ENCODE measurements at regions not wholly inside any gene's neighbourhood (a gene's known extent, or its start where the extent isn't known, plus 50 kb on each side); places are given as distances from the start of the nearest gene placed in this dataset.
A peak's percentile ranks its signal among the peaks of the same experiment; 100 is the strongest.

DNA sequence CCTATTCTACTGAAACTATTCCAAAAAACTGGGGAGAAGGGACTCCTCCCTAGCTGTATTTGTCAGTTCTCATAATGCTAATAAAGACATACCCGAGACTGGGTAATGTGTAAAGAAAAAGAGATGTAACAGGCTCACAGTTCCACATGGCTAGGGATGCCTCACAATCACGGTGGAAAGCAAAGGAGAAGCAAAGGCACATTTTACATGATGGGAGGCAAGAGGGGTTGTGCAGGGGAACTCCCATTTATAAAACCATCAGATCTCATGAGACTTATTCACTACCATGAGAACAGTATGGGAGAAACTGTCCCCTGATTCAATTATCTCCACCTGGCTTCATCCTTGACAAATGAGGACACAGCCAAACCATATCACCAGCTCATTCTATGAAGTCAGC lies 111.2 kb upstream of the RIPOR2 start:
- Histone ChIP-seq H3K23ac (ENCODE audit: low read depth, low read length, poor library complexity) (no peak overlapping the region), H2AFZ (ENCODE audit: low read length) (no peak overlapping the region), H3K4me3 (ENCODE audit: low read length in 2 of 2) (no peak overlapping the region), H2BK15ac (ENCODE audit: low read length) (no peak overlapping the region), H3K18ac (ENCODE audit: low read length) (no peak overlapping the region), H2BK12ac (ENCODE audit: low read length) (no peak overlapping the region), H2BK5ac (ENCODE audit: low read length) (no peak overlapping the region), H4K8ac (ENCODE audit: low read depth, low read length) (no peak overlapping the region), H3K79me1 (ENCODE audit: low read depth, low read length) (no peaks in the 10 kb centered on the region), H3K4me2 (ENCODE audit: insufficient read depth, low read length, poor library complexity, severe bottlenecking) (no peak overlapping the region), H3K4me1 (ENCODE audit: control insufficient read depth in 2 of 2, insufficient read depth in 1 of 2, low read depth in 1 of 2, low read length in 2 of 2) (no peaks in the 10 kb centered on the region), H3K27me3 (ENCODE audit: control insufficient read depth in 3 of 3, insufficient read depth in 3 of 3, low read depth in 1 of 3, low read length in 3 of 3) (no peaks in the 10 kb centered on the region), H3K9me3 (replicated peaks in 1 of 2; ENCODE audit: control insufficient read depth in 2 of 2, insufficient read depth in 1 of 2, low read depth in 1 of 2, low read length in 2 of 2) (peaks cover 0 to 3% of the 10 kb centered on the region in 2 donors), H3K27ac (replicated peaks; ENCODE audit: low read length) (no peak overlapping the region), H3K14ac (ENCODE audit: low read length) (no peak overlapping the region), H3K36me3 (replicated peaks in 1 of 2; ENCODE audit: control insufficient read depth in 2 of 2, insufficient read depth in 2 of 2, low read length in 2 of 2) (no peaks in the 10 kb centered on the region), H3K9ac (ENCODE audit: low read depth, low read length, poor library complexity) (no peak overlapping the region), H2AK5ac (ENCODE audit: low read depth, low read length) (no peak overlapping the region), H2BK120ac (ENCODE audit: low read depth, low read length) (no peak overlapping the region), H4K91ac (ENCODE audit: low read depth, low read length, poor library complexity) (no peak overlapping the region), H3K4ac (ENCODE audit: low read length) (no peak overlapping the region)
- no peak for DNase-seq (ENCODE audit: low spot score)
- no CpG with 5 or more reads among the region's 2 CpGs for WGBS, 2 donors (ENCODE audit: extremely low coverage in 2 of 2, insufficient read length in 2 of 2, insufficient replicate concordance in 1 of 2)

DNA sequence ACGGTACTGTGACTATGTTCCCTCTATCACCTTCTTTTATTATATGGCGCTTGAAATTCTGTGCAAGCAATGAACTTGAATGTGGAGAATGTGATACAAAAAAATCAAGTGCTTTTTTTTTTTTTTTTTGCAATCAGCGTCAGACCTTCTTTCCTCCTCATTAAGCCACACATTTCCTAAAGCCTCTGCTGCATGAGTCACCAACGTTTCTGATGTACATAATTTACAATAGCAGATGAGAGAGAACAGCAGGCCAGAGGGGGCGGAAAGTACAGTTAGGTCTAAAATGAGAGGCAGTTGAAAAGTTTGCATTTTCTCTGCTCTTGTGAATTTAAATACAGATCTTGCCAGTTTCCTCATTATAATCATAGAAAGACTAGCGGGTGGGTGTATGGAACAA lies 114.6 kb upstream of the RIPOR2 start:
- H2BK15ac ChIP-seq (ENCODE audit: low read length): no peak overlapping the region
- peaks cover 0 to 3% of the 10 kb centered on the region in 2 donors for H3K9me3 ChIP-seq (replicated peaks in 1 of 2; ENCODE audit: control insufficient read depth in 2 of 2, insufficient read depth in 1 of 2, low read depth in 1 of 2, low read length in 2 of 2)
- no CpG with 5 or more reads among the region's 6 CpGs for WGBS, 2 donors (ENCODE audit: extremely low coverage in 2 of 2, insufficient read length in 2 of 2, insufficient replicate concordance in 1 of 2)
- no peak overlapping the region for H3K4me3 ChIP-seq (ENCODE audit: low read length in 2 of 2)
- DNase-seq (ENCODE audit: low spot score): no peak
- no peaks in the 10 kb centered on the region for H3K4me1 ChIP-seq (ENCODE audit: control insufficient read depth in 2 of 2, insufficient read depth in 1 of 2, low read depth in 1 of 2, low read length in 2 of 2)
- no peak overlapping the region for H2AK5ac ChIP-seq (ENCODE audit: low read depth, low read length)
- H2AFZ ChIP-seq (ENCODE audit: low read length): peak overlapping the region; percentile 25
- H3K23ac ChIP-seq (ENCODE audit: low read depth, low read length, poor library complexity): no peak overlapping the region
- H3K27me3 ChIP-seq (ENCODE audit: control insufficient read depth in 3 of 3, insufficient read depth in 3 of 3, low read depth in 1 of 3, low read length in 3 of 3): no peaks in the 10 kb centered on the region
- no peak overlapping the region for H4K91ac ChIP-seq (ENCODE audit: low read depth, low read length, poor library complexity)
- H3K4me2 ChIP-seq (ENCODE audit: insufficient read depth, low read length, poor library complexity, severe bottlenecking): no peak overlapping the region
- H2BK120ac ChIP-seq (ENCODE audit: low read depth, low read length): no peak overlapping the region
- no peak overlapping the region for H3K4ac ChIP-seq (ENCODE audit: low read length)
- H3K36me3 ChIP-seq (replicated peaks in 1 of 2; ENCODE audit: control insufficient read depth in 2 of 2, insufficient read depth in 2 of 2, low read length in 2 of 2): no peaks in the 10 kb centered on the region
- no peak overlapping the region for H3K9ac ChIP-seq (ENCODE audit: low read depth, low read length, poor library complexity)
- no peak overlapping the region for H2BK12ac ChIP-seq (ENCODE audit: low read length)
- no peak overlapping the region for H3K27ac ChIP-seq (replicated peaks; ENCODE audit: low read length)
- H3K14ac ChIP-seq (ENCODE audit: low read length): no peak overlapping the region
- no peaks in the 10 kb centered on the region for H3K79me1 ChIP-seq (ENCODE audit: low read depth, low read length)
- H4K8ac ChIP-seq (ENCODE audit: low read depth, low read length): no peak overlapping the region
- no peak overlapping the region for H2BK5ac ChIP-seq (ENCODE audit: low read length)
- H3K18ac ChIP-seq (ENCODE audit: low read length): no peak overlapping the region

DNA sequence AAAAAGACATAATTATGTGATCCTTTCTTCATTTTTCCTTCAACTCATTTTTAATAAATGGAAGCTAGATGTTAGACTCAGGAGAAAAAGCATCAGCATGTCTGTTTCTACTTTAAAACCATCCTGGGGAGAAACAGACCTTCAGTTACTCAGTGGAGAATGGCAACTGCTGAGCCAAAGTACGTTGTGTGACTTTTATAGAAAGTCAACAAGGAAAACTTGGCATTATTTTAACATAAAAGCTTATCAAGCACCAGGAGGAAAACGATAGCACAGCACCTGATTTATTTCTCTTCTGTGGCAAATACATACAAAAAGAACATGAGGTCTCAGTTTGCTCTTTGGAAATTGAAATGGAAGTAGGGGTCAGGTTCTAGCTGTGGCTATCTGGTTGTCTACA lies 115.3 kb upstream of the RIPOR2 start:
- no peak overlapping the region for H3K4me3 ChIP-seq (ENCODE audit: low read length in 2 of 2)
- H2BK12ac ChIP-seq (ENCODE audit: low read length): no peak overlapping the region
- DNase-seq (ENCODE audit: low spot score): no peak
- peak overlapping the region; percentile 25 for H2AFZ ChIP-seq (ENCODE audit: low read length)
- H2BK15ac ChIP-seq (ENCODE audit: low read length): no peak overlapping the region
- H3K27me3 ChIP-seq (ENCODE audit: control insufficient read depth in 3 of 3, insufficient read depth in 3 of 3, low read depth in 1 of 3, low read length in 3 of 3): no peaks in the 10 kb centered on the region
- no peak overlapping the region for H3K14ac ChIP-seq (ENCODE audit: low read length)
- no peak overlapping the region for H3K4me2 ChIP-seq (ENCODE audit: insufficient read depth, low read length, poor library complexity, severe bottlenecking)
- no peaks in the 10 kb centered on the region for H3K79me1 ChIP-seq (ENCODE audit: low read depth, low read length)
- WGBS, 2 donors (ENCODE audit: extremely low coverage in 2 of 2, insufficient read length in 2 of 2, insufficient replicate concordance in 1 of 2): no CpG with 5 or more reads among the region's 2 CpGs
- H3K4me1 ChIP-seq (ENCODE audit: control insufficient read depth in 2 of 2, insufficient read depth in 1 of 2, low read depth in 1 of 2, low read length in 2 of 2): peaks cover 0 to 4% of the 10 kb centered on the region in 2 donors
- H3K4ac ChIP-seq (ENCODE audit: low read length): no peak overlapping the region
- H2AK5ac ChIP-seq (ENCODE audit: low read depth, low read length): no peak overlapping the region
- H4K91ac ChIP-seq (ENCODE audit: low read depth, low read length, poor library complexity): no peak overlapping the region
- H2BK120ac ChIP-seq (ENCODE audit: low read depth, low read length): no peak overlapping the region
- H3K9ac ChIP-seq (ENCODE audit: low read depth, low read length, poor library complexity): no peak overlapping the region
- H4K8ac ChIP-seq (ENCODE audit: low read depth, low read length): no peak overlapping the region
- H3K23ac ChIP-seq (ENCODE audit: low read depth, low read length, poor library complexity): no peak overlapping the region
- no peaks in the 10 kb centered on the region for H3K36me3 ChIP-seq (replicated peaks in 1 of 2; ENCODE audit: control insufficient read depth in 2 of 2, insufficient read depth in 2 of 2, low read length in 2 of 2)
- peaks cover 3 to 4% of the 10 kb centered on the region in 2 donors for H3K9me3 ChIP-seq (replicated peaks in 1 of 2; ENCODE audit: control insufficient read depth in 2 of 2, insufficient read depth in 1 of 2, low read depth in 1 of 2, low read length in 2 of 2)
- no peak overlapping the region for H2BK5ac ChIP-seq (ENCODE audit: low read length)
- H3K27ac ChIP-seq (replicated peaks; ENCODE audit: low read length): no peak overlapping the region
- no peak overlapping the region for H3K18ac ChIP-seq (ENCODE audit: low read length)

DNA sequence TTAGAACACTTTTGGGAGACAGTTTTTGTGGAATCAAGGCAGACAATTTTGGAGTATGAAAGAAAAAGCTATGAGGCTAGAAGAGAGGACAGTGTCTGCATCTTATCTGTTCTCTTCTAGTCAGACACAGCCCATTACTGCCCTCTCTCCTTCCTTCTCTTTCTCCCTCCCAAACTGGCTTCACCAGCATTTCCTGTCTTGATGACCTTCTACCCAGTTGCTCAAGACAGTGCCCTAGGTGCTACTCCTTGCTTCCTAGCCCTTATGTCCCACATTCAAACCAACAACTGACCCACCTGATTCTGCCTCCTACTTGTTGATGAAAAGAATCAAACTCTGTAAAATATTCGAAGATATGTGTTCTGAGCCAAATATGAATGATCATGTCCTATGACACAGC lies 116.4 kb upstream of the RIPOR2 start:
- Histone ChIP-seq H3K4me3 (ENCODE audit: low read length in 2 of 2) (no peak overlapping the region), H2AFZ (ENCODE audit: low read length) (no peak overlapping the region), H2AK5ac (ENCODE audit: low read depth, low read length) (no peak overlapping the region), H3K4me1 (ENCODE audit: control insufficient read depth in 2 of 2, insufficient read depth in 1 of 2, low read depth in 1 of 2, low read length in 2 of 2) (peaks cover 0 to 6% of the 10 kb centered on the region in 2 donors), H2BK120ac (ENCODE audit: low read depth, low read length) (no peak overlapping the region), H3K4me2 (ENCODE audit: insufficient read depth, low read length, poor library complexity, severe bottlenecking) (no peak overlapping the region), H3K4ac (ENCODE audit: low read length) (no peak overlapping the region), H4K91ac (ENCODE audit: low read depth, low read length, poor library complexity) (no peak overlapping the region), H4K8ac (ENCODE audit: low read depth, low read length) (no peak overlapping the region), H3K27ac (replicated peaks; ENCODE audit: low read length) (no peak overlapping the region), H3K79me1 (ENCODE audit: low read depth, low read length) (no peaks in the 10 kb centered on the region), H3K27me3 (ENCODE audit: control insufficient read depth in 3 of 3, insufficient read depth in 3 of 3, low read depth in 1 of 3, low read length in 3 of 3) (no peaks in the 10 kb centered on the region), H3K36me3 (replicated peaks in 1 of 2; ENCODE audit: control insufficient read depth in 2 of 2, insufficient read depth in 2 of 2, low read length in 2 of 2) (no peaks in the 10 kb centered on the region), H3K18ac (ENCODE audit: low read length) (no peak overlapping the region), H3K14ac (ENCODE audit: low read length) (no peak overlapping the region), H2BK12ac (ENCODE audit: low read length) (no peak overlapping the region), H3K9ac (ENCODE audit: low read depth, low read length, poor library complexity) (no peak overlapping the region), H3K9me3 (replicated peaks in 1 of 2; ENCODE audit: control insufficient read depth in 2 of 2, insufficient read depth in 1 of 2, low read depth in 1 of 2, low read length in 2 of 2) (peaks cover 3 to 4% of the 10 kb centered on the region in 2 donors), H3K23ac (ENCODE audit: low read depth, low read length, poor library complexity) (no peak overlapping the region), H2BK5ac (ENCODE audit: low read length) (no peak overlapping the region), H2BK15ac (ENCODE audit: low read length) (no peak overlapping the region)
- WGBS, 2 donors (ENCODE audit: extremely low coverage in 2 of 2, insufficient read length in 2 of 2, insufficient replicate concordance in 1 of 2): no CpG with 5 or more reads among the region's 1 CpG
- no peak for DNase-seq (ENCODE audit: low spot score)
